ENCODE measurements at regions not wholly inside any gene's neighbourhood (a gene's known extent, or its start where the extent isn't known, plus 50 kb on each side); places are given as distances from the start of the nearest gene placed in this dataset.

DNA sequence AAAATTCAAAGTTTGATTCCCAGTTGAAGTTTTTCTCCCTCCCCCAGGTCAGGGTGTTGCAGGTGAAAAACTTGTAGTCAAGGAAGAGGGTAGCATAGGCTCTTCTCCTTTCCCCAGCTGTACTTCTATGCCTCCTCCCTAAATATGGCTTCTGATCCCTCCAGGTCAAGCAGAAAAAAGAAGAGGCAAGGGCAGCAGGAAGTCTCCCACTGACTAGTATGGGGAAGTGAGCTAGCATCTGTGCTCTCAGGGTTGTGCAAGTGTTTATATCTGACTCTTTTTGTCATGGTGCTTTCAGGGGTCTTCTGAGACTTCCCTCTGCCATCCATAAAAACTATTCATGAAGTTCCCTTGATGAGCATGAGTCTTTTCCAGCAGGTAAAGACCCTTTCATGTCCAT lies 76.0 kb downstream of the ATPSCKMT start:
- no peak for TF ChIP-seq EZH2 (IDR thresholded peaks at IDR 0.05; ENCODE audit: low read length)
- TF ChIP-seq, protein P1, sequence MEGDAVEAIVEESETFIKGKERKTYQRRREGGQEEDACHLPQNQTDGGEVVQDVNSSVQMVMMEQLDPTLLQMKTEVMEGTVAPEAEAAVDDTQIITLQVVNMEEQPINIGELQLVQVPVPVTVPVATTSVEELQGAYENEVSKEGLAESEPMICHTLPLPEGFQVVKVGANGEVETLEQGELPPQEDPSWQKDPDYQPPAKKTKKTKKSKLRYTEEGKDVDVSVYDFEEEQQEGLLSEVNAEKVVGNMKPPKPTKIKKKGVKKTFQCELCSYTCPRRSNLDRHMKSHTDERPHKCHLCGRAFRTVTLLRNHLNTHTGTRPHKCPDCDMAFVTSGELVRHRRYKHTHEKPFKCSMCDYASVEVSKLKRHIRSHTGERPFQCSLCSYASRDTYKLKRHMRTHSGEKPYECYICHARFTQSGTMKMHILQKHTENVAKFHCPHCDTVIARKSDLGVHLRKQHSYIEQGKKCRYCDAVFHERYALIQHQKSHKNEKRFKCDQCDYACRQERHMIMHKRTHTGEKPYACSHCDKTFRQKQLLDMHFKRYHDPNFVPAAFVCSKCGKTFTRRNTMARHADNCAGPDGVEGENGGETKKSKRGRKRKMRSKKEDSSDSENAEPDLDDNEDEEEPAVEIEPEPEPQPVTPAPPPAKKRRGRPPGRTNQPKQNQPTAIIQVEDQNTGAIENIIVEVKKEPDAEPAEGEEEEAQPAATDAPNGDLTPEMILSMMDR (optimal IDR thresholded peaks at IDR 0.05 in 1 of 3, IDR thresholded peaks at IDR 0.05 in 1 of 3, conservative IDR thresholded peaks at IDR 0.05 in 1 of 3; ENCODE audit: extremely low read depth in 1 of 3, insufficient read depth in 2 of 3, low read length in 3 of 3), result no peak
